ENCODE measurements at regions not wholly inside any gene's neighbourhood (a gene's known extent, or its start where the extent isn't known, plus 50 kb on each side); places are given as distances from the start of the nearest gene placed in this dataset.
A peak's percentile ranks its signal among the peaks of the same experiment; 100 is the strongest.

DNA sequence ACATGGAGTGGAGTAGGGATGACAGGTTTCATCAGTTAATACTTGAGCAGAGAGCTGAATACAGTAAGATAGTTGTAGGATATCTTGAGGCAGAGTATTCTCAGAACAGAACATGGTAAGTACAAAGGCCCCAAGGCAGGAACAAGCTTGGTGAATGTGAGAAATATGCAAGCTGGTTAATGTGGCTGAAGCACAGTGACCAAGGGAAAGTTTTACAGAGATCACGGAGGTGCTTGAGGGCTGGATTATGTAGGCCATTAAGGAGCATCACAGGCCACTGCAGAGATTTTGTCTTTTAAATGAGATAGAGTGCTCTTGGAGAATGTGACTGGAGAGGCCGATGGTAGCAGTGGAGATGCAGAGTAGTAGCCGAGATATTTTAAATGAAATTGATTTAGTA, 54.0 kb upstream of the BOLA1 start:
- H3K4me1 ChIP-seq, result peaks cover 0 to 54% (median 10%) of the 10 kb centered on the region in 4 donors
- intact Hi-C loops (cut with DNase I), result no loop called here
- H3K27ac ChIP-seq, result peak overlapping the region in 1 of 3 donors; percentile 3

DNA sequence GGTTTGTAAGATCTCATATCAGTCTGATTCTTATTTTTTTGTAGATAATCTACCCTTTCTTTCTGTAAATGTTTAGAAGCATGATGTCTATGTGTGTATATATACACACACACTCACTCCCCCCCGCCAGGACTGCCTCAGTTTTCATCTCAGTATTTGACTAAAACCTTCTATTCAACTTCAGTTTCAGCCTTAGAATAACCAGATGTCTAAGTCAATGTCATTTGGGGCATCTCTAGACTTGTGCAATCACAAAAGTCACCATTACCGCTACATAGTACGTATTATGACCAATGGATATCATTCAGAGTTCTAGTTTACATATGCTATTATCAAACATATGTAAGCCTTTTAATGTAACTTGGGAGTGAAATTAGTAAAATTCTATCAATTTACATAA, 53.3 kb upstream of the BOLA1 start:
- no peak for ATAC-seq
- TF ChIP-seq, protein P1, sequence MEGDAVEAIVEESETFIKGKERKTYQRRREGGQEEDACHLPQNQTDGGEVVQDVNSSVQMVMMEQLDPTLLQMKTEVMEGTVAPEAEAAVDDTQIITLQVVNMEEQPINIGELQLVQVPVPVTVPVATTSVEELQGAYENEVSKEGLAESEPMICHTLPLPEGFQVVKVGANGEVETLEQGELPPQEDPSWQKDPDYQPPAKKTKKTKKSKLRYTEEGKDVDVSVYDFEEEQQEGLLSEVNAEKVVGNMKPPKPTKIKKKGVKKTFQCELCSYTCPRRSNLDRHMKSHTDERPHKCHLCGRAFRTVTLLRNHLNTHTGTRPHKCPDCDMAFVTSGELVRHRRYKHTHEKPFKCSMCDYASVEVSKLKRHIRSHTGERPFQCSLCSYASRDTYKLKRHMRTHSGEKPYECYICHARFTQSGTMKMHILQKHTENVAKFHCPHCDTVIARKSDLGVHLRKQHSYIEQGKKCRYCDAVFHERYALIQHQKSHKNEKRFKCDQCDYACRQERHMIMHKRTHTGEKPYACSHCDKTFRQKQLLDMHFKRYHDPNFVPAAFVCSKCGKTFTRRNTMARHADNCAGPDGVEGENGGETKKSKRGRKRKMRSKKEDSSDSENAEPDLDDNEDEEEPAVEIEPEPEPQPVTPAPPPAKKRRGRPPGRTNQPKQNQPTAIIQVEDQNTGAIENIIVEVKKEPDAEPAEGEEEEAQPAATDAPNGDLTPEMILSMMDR (IDR thresholded peaks at IDR 0.05), result no peak
- TF ChIP-seq POLR2A (IDR thresholded peaks at IDR 0.05), result no peak
- H3K36me3 ChIP-seq, result no peaks in the 10 kb centered on the region
- no peak overlapping the region for H3K4me3 ChIP-seq
- H3K27me3 ChIP-seq, result no peaks in the 10 kb centered on the region
- H3K9me3 ChIP-seq, result no peaks in the 10 kb centered on the region
- DNase-seq, result peak in 1 of 3 donors; percentile 8
- intact Hi-C loops (cut with DNase I), result no loop called here
- H3K27ac ChIP-seq, result no peak overlapping the region
- H3K4me1 ChIP-seq, result peaks cover 0 to 54% (median 10%) of the 10 kb centered on the region in 4 donors
- 81% methylated on average over 3 of the region's 3 CpGs for WGBS (ENCODE audit: insufficient coverage, low coverage, low lambda C conversion rate, missing lambda C conversion rate)

More for the DNA sequence above, 54.0 kb upstream of the BOLA1 start:
- WGBS (ENCODE audit: insufficient coverage, low coverage, low lambda C conversion rate, missing lambda C conversion rate), result 75% methylated on average over 3 of the region's 3 CpGs
- Histone ChIP-seq H3K9me3 (no peaks in the 10 kb centered on the region), H3K27me3 (no peaks in the 10 kb centered on the region), H3K36me3 (no peaks in the 10 kb centered on the region), H3K4me3 (no peak overlapping the region)
- TF ChIP-seq POLR2A (IDR thresholded peaks at IDR 0.05), result no peak
- TF ChIP-seq, protein P1 (IDR thresholded peaks at IDR 0.05), result no peak
- no peak for ATAC-seq
- peak in 1 of 3 donors; percentile 19 for DNase-seq

DNA sequence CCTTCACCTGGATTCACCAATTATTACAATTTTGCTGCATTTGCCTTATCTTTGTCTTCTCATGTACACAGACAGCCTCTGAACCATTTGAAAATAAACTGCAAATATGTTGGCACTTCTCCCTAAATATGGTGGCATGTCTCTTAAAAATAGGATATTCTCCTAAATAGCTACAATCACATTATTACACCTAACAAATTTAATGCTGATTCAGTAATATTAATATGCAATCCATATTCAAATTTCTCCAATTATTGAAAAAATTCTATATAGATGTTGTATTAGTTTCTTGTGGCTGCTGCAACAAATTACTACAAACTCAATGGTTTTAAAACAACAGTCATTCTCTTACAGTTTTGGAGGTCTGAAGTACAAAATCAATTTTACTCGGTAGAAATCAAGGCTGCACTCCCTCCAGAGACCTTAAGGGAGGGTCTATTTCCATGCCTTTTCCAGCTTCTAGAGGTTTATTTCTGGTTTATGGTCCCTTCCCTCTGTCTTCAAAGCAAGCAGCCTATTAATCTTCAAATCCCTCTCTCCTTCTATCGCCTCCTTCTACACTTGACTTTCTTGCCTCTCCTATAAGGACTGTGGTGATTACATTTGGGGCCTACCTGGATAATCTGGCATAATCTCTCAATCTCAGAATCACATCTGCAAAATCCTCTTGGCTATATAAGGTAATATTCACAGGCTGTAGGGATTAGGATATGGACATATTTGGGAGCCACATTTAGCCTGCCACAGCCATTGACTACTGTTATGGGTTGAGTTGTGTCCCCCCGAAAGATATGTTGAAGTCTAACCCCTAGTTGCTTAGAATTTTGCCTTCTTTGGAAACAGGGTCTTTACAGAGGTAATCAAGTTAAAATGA, 52.5 kb upstream of the BOLA1 start:
- intact Hi-C loops (cut with DNase I), result no loop called here
- DNase-seq, result no peak
- H3K4me1 ChIP-seq, result peaks cover 0 to 54% (median 10%) of the 10 kb centered on the region in 4 donors

DNA sequence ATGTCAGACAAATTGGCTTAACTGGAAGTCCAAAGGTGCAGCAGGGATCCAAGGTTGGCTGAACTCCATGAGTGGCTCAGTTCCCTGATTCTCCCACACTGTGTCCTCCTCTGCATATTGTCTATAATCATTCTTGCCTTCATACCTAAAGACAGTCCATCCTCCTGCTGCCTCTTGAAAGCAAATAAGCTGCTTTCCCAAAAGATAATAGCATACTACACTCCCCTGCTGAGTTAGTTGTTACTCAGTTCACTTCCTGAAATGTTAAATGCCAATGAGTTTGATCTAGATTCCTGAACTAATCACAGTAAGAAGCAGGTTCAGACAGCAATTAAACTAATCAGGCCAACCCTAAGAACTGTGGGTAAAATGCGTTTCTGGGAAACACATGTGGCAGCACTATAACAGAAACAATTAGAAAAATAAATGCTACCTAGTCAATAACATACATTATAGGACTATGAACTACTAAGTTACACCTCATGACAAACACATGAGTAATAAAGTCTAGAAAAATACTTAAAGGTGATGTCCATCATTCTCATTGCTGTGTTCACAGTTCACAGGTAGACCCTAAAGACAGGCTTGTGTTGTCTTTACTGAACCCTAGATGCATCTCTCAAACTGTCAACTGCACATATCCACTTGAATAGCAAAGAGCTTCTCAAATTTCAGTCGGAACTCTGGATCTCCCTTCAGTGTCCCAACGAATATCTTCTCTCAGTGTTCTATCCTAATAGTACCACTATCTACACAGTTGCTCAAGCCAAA, 50.8 kb upstream of the BOLA1 start:
- no peak for TF ChIP-seq POLR2A (IDR thresholded peaks at IDR 0.05)
- TF ChIP-seq, protein P1 (IDR thresholded peaks at IDR 0.05), result no peak
- H3K4me1 ChIP-seq, result peaks cover 0 to 54% (median 10%) of the 10 kb centered on the region in 4 donors
- intact Hi-C loops (cut with DNase I), result no loop called here
- peak overlapping the region in 1 of 3 donors; percentile 58 for H3K4me3 ChIP-seq
- ATAC-seq (no peak), DNase-seq (peak; percentile 33 to 66 (median 51))
- H3K9me3 ChIP-seq, result no peaks in the 10 kb centered on the region
- H3K36me3 ChIP-seq, result no peaks in the 10 kb centered on the region
- no peaks in the 10 kb centered on the region for H3K27me3 ChIP-seq
- no peak overlapping the region for H3K27ac ChIP-seq
- WGBS (ENCODE audit: insufficient coverage, low coverage, low lambda C conversion rate, missing lambda C conversion rate), result 22% methylated on average over 3 of the region's 3 CpGs

More for the DNA sequence above, 52.5 kb upstream of the BOLA1 start:
- TF ChIP-seq POLR2A (IDR thresholded peaks at IDR 0.05), result no peak
- TF ChIP-seq, protein P1 (IDR thresholded peaks at IDR 0.05), result no peak
- H3K27ac ChIP-seq, result no peak overlapping the region
- no peak overlapping the region for H3K4me3 ChIP-seq
- H3K36me3 ChIP-seq, result no peaks in the 10 kb centered on the region
- no peak for ATAC-seq
- no peaks in the 10 kb centered on the region for H3K27me3 ChIP-seq
- 83% methylated on average over 3 of the region's 3 CpGs for WGBS (ENCODE audit: insufficient coverage, low coverage, low lambda C conversion rate, missing lambda C conversion rate)
- H3K9me3 ChIP-seq, result no peaks in the 10 kb centered on the region
